ENCODE measurements at regions not wholly inside any gene's neighbourhood (a gene's known extent, or its start where the extent isn't known, plus 50 kb on each side); places are given as distances from the start of the nearest gene placed in this dataset.

DNA sequence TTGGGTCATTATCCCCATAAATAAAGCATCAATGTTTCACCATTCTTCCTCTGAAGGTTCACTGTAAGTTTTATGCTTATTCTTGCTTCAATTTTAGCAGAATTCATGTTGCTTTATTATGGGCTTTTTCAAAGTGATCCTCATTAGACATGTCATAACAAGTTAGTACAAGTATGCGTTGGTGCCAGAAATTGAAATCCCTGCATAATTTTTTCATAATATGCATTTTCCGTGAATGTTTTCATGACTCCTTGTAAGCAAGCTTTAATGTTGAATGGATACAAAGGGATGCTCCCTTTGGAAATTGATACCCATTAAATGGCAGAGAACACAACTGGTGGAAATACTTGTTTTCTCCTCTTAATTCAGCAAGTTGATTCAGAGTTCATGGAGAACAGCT lies 179.7 kb downstream of the ST6GAL2 start:
- no peak overlapping the region for H2BK5ac ChIP-seq (ENCODE audit: low read depth, low read length, poor library complexity, severe bottlenecking)
- no peak overlapping the region for H2BK120ac ChIP-seq (ENCODE audit: low read depth, low read length)
- no peak overlapping the region for H3K14ac ChIP-seq (replicated peaks; ENCODE audit: low read depth, low read length)
- ChIA-PET CTCF (no interaction called here), POLR2A (ENCODE audit: unreplicated experiment) (no interaction called here)
- no peak overlapping the region for H2BK20ac ChIP-seq (ENCODE audit: low read depth, low read length)
- WGBS, 2 experiments (ENCODE audit: extremely low coverage in 2 of 2, insufficient read length in 1 of 2) = no CpG with 5 or more reads among the region's 2 CpGs
- H4K8ac ChIP-seq (ENCODE audit: low read depth in 2 of 2, low read length in 2 of 2) = no peak overlapping the region
- H3K18ac ChIP-seq (ENCODE audit: low read depth, low read length) = no peak overlapping the region
- intact Hi-C loops (cut with micrococcal nuclease) = no loop called here
- no TSS peak for BruUV-seq (replicated peaks)
- H3K23ac ChIP-seq (ENCODE audit: low read depth, low read length) = no peak overlapping the region
- no peak overlapping the region for H2AK5ac ChIP-seq (ENCODE audit: low read depth, low read length)
- H3K9me1 ChIP-seq (ENCODE audit: insufficient read depth, low read length) = no peaks in the 10 kb centered on the region
- in situ Hi-C loops (cut with MboI; ENCODE audit: low sequenced_read_pairs) = no loop called here
- no peak overlapping the region for H3K4me2 ChIP-seq (ENCODE audit: low read depth, low read length)
- no peak overlapping the region for H3K4me3 ChIP-seq (ENCODE audit: insufficient read depth, low read depth, low read length)
- TF ChIP-seq NFE2L2 (IDR thresholded peaks at IDR 0.05; ENCODE audit: low read depth, low read length) = no peak
- TF ChIP-seq POLR2A (IDR thresholded peaks at IDR 0.05; ENCODE audit: low read depth, low read length) = no peak
- no peak for TF ChIP-seq MAFK (IDR thresholded peaks at IDR 0.05; ENCODE audit: low read depth, low read length)
- no peak for TF ChIP-seq RCOR1 (IDR thresholded peaks at IDR 0.05; ENCODE audit: insufficient replicate concordance, low read length)
- TF ChIP-seq CHD1 (IDR thresholded peaks at IDR 0.05; ENCODE audit: low read depth, low read length) = no peak
- TF ChIP-seq, protein P1, sequence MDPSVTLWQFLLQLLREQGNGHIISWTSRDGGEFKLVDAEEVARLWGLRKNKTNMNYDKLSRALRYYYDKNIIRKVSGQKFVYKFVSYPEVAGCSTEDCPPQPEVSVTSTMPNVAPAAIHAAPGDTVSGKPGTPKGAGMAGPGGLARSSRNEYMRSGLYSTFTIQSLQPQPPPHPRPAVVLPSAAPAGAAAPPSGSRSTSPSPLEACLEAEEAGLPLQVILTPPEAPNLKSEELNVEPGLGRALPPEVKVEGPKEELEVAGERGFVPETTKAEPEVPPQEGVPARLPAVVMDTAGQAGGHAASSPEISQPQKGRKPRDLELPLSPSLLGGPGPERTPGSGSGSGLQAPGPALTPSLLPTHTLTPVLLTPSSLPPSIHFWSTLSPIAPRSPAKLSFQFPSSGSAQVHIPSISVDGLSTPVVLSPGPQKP (IDR thresholded peaks at IDR 0.05; ENCODE audit: borderline replicate concordance, low read depth, low read length) = no peak
- TF ChIP-seq RAD21 (IDR thresholded peaks at IDR 0.05; ENCODE audit: low read length) = no peak
- TF ChIP-seq RFX5 (IDR thresholded peaks at IDR 0.05; ENCODE audit: low read depth, low read length) = no peak
- no peak for TF ChIP-seq SMC3 (IDR thresholded peaks at IDR 0.05; ENCODE audit: low read depth, low read length)
- TF ChIP-seq, protein P2, sequence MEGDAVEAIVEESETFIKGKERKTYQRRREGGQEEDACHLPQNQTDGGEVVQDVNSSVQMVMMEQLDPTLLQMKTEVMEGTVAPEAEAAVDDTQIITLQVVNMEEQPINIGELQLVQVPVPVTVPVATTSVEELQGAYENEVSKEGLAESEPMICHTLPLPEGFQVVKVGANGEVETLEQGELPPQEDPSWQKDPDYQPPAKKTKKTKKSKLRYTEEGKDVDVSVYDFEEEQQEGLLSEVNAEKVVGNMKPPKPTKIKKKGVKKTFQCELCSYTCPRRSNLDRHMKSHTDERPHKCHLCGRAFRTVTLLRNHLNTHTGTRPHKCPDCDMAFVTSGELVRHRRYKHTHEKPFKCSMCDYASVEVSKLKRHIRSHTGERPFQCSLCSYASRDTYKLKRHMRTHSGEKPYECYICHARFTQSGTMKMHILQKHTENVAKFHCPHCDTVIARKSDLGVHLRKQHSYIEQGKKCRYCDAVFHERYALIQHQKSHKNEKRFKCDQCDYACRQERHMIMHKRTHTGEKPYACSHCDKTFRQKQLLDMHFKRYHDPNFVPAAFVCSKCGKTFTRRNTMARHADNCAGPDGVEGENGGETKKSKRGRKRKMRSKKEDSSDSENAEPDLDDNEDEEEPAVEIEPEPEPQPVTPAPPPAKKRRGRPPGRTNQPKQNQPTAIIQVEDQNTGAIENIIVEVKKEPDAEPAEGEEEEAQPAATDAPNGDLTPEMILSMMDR (conservative IDR thresholded peaks at IDR 0.05; ENCODE audit: low read depth, low read length) = no peak
- TF ChIP-seq MAZ (IDR thresholded peaks at IDR 0.05; ENCODE audit: borderline replicate concordance, low read depth, low read length) = no peak
- no peak for TF ChIP-seq CEBPB (IDR thresholded peaks at IDR 0.05; ENCODE audit: low read depth, low read length)
- H4K5ac ChIP-seq (ENCODE audit: low read depth, low read length) = no peak overlapping the region
- no peaks in the 10 kb centered on the region for H3K4me1 ChIP-seq (ENCODE audit: control insufficient read depth, insufficient read depth, low read length)
- H2AFZ ChIP-seq (replicated peaks; ENCODE audit: low read length, poor library complexity) = no peak overlapping the region
- no peaks in the 10 kb centered on the region for H3K27me3 ChIP-seq (ENCODE audit: control insufficient read depth, insufficient read depth, low read length)
- DNase-seq (no peak), ATAC-seq (ENCODE audit: low read depth) (no peak)
- H3K4ac ChIP-seq (ENCODE audit: low read depth, low read length) = no peak overlapping the region
- H3K36me3 ChIP-seq (ENCODE audit: control insufficient read depth, insufficient read depth, low read length) = no peaks in the 10 kb centered on the region
- H3K9ac ChIP-seq (ENCODE audit: low read depth, low read length) = no peak overlapping the region
- H4K91ac ChIP-seq (ENCODE audit: insufficient read depth, low read depth, low read length) = no peak overlapping the region
- H2BK15ac ChIP-seq (ENCODE audit: low read depth, low read length) = no peak overlapping the region
- no peak overlapping the region for H2AK9ac ChIP-seq (replicated peaks; ENCODE audit: low read depth, low read length, poor library complexity)
- no peaks in the 10 kb centered on the region for H3K79me1 ChIP-seq (ENCODE audit: low read depth in 1 of 2, low read length in 2 of 2)
- no peak overlapping the region for H3K27ac ChIP-seq (ENCODE audit: insufficient read depth, low read length)
- H3K9me3 ChIP-seq (ENCODE audit: control insufficient read depth, insufficient read depth, low read length) = peaks cover 9% of the 10 kb centered on the region
- dilution Hi-C loops (cut with HindIII; ENCODE audit: low sequenced_read_pairs, unreplicated experiment) = no loop called here
- H3K56ac ChIP-seq (ENCODE audit: extremely low read depth, insufficient read depth, low read length) = no peak overlapping the region
- no peaks in the 10 kb centered on the region for H4K20me1 ChIP-seq (ENCODE audit: insufficient read depth, low read length)

Measured in IMR-90 (cell line).